ENCODE measurements at regions not wholly inside any gene's neighbourhood (a gene's known extent, or its start where the extent isn't known, plus 50 kb on each side); places are given as distances from the start of the nearest gene placed in this dataset.
"Not testable (repeated sequence)": the region's sequence is repeated elsewhere in the genome, so short reads cannot be mapped to it uniquely, and the experiment has no call there.

DNA sequence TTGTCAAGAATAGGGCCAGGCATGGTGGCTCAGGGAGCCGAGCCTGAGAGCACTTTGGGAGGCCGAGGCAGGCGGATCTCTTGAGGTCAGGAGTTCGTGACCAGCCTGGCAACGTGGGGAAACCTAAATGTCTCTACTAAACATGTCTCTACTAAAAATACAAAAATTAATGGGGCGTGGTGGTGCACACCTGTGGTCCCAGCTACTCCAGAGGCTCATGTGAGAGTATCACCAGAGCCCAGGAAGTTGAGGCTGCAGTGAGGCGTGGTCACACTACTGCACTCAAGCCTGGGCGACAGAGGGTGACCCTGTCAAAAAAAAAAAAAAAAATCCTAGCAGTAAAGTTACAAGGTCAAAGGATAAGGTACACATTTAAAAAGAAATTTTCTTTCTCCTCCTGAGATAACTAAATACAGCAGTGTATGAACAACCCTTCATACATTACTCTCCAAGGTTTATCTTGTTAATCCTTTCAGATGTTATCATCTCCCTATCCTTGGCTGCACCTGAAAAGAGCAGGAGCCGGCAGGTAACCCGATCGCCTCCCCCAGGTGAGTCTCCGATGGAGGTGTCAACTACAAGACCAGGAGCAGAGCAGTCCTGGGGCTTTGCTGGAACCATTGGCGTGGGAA lies 122.3 kb downstream of the GOSR1 start:
- no peaks in the 10 kb centered on the region for H3K36me3 ChIP-seq (replicated peaks)
- TF ChIP-seq, protein P1, sequence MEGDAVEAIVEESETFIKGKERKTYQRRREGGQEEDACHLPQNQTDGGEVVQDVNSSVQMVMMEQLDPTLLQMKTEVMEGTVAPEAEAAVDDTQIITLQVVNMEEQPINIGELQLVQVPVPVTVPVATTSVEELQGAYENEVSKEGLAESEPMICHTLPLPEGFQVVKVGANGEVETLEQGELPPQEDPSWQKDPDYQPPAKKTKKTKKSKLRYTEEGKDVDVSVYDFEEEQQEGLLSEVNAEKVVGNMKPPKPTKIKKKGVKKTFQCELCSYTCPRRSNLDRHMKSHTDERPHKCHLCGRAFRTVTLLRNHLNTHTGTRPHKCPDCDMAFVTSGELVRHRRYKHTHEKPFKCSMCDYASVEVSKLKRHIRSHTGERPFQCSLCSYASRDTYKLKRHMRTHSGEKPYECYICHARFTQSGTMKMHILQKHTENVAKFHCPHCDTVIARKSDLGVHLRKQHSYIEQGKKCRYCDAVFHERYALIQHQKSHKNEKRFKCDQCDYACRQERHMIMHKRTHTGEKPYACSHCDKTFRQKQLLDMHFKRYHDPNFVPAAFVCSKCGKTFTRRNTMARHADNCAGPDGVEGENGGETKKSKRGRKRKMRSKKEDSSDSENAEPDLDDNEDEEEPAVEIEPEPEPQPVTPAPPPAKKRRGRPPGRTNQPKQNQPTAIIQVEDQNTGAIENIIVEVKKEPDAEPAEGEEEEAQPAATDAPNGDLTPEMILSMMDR (IDR thresholded peaks at IDR 0.05; ENCODE audit: low read depth, low read length, missing control alignments) = no peak
- DNase-seq = no peak
- peak overlapping the region; percentile 77 for H3K4me3 ChIP-seq (ENCODE audit: low read depth, low read length)
- peak overlapping the region; percentile 80 for H3K27ac ChIP-seq
- in situ Hi-C loops (cut with HindIII; ENCODE audit: low pct_ligation_motif_present, low sequenced_read_pairs) = no loop called here
- no peaks in the 10 kb centered on the region for H3K27me3 ChIP-seq (replicated peaks)

DNA sequence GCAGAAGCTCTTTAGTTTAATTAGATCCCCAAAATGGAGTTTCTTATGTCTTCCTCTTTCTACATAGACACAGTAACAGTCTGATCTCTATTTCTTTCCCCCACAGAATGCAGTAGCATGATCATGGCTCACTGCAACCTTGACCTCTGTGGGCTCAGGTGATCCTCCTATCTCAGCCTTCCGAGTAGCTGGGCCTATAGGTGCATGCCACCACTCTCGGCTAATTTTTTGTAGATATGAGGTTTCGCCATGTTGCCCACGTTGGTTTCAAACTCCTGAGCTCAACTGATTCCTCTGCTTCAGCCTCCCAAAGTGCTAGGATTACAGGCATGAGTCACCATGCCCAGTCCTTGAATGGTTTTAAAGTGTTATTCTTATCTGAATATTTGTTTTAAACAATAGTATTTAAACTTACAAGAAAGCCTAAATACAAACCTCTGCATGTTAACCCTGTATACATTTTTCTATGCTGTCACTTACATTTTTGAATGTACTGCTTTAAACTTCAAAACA lies 120.6 kb downstream of the GOSR1 start:
- TF ChIP-seq, protein P1 (IDR thresholded peaks at IDR 0.05; ENCODE audit: low read depth, low read length, missing control alignments) = no peak
- no peaks in the 10 kb centered on the region for H3K27me3 ChIP-seq (replicated peaks)
- DNase-seq = no peak
- H3K4me3 ChIP-seq (ENCODE audit: low read depth, low read length) = no peak overlapping the region
- in situ Hi-C loops (cut with HindIII; ENCODE audit: low pct_ligation_motif_present, low sequenced_read_pairs) = no loop called here
- H3K36me3 ChIP-seq (replicated peaks) = no peaks in the 10 kb centered on the region
- H3K27ac ChIP-seq = no peak overlapping the region

DNA sequence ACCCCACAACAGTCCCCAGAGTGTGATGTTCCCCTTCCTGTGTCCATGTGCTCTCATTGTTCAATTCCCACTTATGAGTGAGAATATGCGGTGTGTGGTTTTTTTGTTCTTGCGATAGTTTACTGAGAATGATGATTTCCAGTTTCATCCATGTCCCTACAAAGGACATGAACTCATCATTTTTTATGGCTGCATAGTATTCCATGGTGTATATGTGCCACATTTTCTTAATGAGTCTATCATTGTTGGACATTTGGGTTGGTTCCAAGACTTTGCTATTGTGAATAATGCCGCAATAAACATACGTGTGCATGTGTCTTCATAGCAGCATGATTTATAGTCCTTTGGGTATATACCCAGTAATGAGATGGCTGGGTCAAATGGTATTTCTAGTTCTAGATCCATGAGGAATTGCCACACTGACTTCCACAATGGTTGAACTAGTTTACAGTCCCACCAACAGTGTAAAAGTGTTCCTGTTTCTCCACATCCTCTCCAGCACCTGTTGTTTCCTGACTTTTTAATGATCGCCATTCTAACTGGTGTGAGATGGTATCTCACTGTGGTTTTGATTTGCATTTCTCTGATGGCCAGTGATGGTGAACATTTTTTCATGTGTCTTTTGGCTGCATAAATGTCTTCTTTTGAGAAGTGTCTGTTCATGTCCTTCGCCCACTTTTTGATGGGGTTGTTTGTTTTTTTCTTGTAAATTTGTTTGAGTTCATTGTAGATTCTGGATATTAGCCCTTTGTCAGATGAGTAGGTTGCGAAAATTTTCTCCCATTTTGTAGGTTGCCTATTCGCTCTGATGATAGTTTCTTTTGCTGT lies 120.0 kb downstream of the GOSR1 start:
- in situ Hi-C loops (cut with HindIII; ENCODE audit: low pct_ligation_motif_present, low sequenced_read_pairs) = not testable (repeated sequence)

DNA sequence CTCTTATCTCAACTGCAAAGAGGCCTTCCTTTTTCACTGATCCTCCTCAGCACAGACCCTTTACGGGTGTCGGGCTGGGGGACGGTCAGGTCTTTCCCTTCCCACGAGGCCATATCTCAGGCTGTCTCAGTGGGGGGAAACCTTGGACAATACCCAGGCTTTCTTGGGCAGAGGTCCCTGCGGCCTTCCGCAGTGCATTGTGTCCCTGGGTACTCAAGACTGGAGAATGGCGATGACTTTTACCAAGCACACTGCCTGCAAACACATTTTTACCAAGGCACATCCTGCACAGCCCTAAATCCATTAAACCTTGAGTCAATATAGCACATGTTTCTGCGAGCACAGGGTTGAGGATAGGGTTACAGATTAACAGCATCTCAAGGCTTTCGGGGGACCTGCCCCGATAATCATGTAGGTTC lies 117.8 kb downstream of the GOSR1 start:
- H3K27me3 ChIP-seq (replicated peaks); DNase-seq; H3K27ac ChIP-seq; in situ Hi-C loops (cut with HindIII; ENCODE audit: low pct_ligation_motif_present, low sequenced_read_pairs); H3K36me3 ChIP-seq (replicated peaks); H3K4me3 ChIP-seq (ENCODE audit: low read depth, low read length): not testable (repeated sequence)

More for the DNA sequence above, 120.0 kb downstream of the GOSR1 start:
- not testable (repeated sequence) for DNase-seq; H3K36me3 ChIP-seq (replicated peaks); H3K4me3 ChIP-seq (ENCODE audit: low read depth, low read length); H3K27ac ChIP-seq; H3K27me3 ChIP-seq (replicated peaks)

DNA sequence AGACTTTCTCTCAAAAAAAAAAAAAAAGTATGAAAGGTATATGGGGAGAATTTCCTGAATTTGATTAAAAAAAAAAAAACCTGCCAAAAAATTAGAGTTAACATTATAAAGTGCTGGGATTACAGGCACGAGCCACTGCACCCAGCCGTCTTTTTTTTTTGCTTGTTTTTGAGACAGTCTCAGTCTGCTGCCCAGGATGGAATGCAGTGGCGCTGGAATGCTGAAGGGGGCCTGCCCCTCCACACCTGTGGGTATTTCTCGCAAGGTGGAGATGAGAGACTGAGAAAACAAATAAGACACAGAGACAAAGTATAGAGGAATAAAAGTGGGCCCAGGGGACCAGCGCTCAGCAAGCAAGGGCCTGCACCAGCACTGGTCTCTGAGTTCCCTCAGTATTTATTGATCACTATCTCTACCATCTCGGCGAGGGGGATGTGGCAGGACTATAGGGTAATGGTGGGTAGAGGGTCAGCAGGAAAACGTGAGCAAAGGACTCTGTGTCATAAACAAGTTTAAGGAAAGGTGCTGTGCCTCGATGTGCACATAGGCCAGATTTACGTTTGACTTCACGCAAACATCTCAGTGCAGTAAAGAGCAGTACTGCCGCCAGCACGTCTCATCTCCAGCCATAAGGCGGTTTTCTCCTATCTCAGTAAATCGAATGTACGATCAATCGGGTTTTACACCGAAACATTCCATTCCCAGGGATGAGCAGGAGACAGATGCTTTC lies 117.2 kb downstream of the GOSR1 start:
- Histone ChIP-seq H3K27ac (no peak overlapping the region), H3K27me3 (replicated peaks) (no peaks in the 10 kb centered on the region), H3K4me3 (ENCODE audit: low read depth, low read length) (no peak overlapping the region), H3K36me3 (replicated peaks) (no peaks in the 10 kb centered on the region)
- TF ChIP-seq, protein P1 (IDR thresholded peaks at IDR 0.05; ENCODE audit: low read depth, low read length, missing control alignments) = no peak
- DNase-seq = no peak
- in situ Hi-C loops (cut with HindIII; ENCODE audit: low pct_ligation_motif_present, low sequenced_read_pairs) = no loop called here

DNA sequence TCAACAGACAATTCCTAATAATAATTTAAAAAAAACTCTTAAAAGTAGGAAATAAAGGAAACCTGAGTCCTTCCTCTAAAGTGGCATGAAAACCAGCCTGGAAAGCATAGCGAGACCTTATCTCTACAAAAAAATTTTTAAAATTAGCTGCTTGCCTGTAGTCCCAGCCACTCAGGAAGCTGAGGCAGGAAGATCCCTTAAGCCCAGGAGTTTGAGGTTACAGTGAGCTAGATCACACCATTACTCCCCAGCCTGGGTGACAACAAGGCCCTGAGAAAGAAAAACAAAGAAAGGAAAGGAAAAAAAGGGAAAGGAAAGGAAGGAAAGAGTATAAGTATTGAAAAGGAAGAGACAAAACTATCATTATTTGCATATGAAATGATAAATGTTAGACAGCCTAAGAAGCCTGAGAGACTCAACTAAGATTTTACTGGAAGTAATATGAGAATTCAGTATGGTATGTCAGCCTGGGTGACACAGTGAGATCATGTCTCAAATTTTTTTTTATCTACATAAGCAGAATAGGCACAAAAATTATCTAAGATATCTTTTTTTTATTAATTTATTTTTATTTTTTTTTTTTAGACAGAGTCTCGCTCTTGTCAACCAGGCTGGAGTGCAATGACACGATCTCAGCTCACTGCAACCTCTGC lies 113.0 kb downstream of the GOSR1 start:
- no peaks in the 10 kb centered on the region for H3K27me3 ChIP-seq (replicated peaks)
- H3K27ac ChIP-seq = peak overlapping the region; percentile 68

More for the DNA sequence above, 113.0 kb downstream of the GOSR1 start:
- no peaks in the 10 kb centered on the region for H3K36me3 ChIP-seq (replicated peaks)
- TF ChIP-seq, protein P1 (IDR thresholded peaks at IDR 0.05; ENCODE audit: low read depth, low read length, missing control alignments) = no peak
- peak; percentile 35 for DNase-seq
- in situ Hi-C loops (cut with HindIII; ENCODE audit: low pct_ligation_motif_present, low sequenced_read_pairs) = no loop called here
- no peak overlapping the region for H3K4me3 ChIP-seq (ENCODE audit: low read depth, low read length)

Measured in brain microvascular endothelial cell (primary cell).